ENCODE measurements at regions not wholly inside any gene's neighbourhood (a gene's known extent, or its start where the extent isn't known, plus 50 kb on each side); places are given as distances from the start of the nearest gene placed in this dataset.

DNA sequence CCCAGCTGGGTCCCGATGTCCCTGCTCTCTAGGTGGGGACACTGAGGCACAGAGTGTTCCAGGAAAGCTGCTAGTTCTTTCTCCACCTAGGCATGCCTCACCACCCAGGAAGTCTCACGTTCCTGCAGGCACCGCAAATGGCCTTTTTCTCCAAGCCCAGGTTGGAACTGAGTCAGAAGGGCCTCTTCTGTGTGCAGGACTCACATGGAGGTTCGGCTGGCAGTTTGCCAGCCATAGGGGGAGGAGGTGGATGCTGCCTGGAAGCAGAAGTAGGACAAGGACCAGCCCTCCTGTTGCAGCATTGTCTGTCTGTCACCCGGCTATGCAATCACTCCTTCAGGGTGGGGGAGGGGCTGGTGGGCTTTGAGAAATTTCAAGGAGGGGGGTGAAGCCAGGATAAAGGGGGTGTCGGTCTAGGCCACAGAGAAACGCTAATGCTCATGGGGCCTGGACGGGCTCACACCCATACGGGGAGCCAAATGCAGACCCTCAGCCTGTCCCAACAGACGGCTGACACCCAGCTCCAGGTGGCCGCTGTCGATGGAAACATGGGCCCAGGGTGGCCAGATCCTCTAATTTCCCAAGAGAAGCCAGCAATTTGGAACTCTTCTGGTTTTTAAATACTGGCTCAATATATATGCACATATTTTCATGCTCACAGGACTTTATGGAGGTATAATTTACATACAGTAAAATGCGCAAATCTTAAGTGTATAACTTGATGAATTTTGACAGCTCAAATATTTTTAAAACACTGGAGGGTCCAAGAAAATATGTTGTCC, 120.5 kb downstream of the PHETA1 start (continued):
- TF ChIP-seq KDM1A (IDR thresholded peaks at IDR 0.05; ENCODE audit: borderline replicate concordance, low read length) (no peak), BCL11A (IDR thresholded peaks at IDR 0.05; ENCODE audit: low read depth in 2 of 2, low read length in 2 of 2) (no peak), KDM4A (IDR thresholded peaks at IDR 0.05; ENCODE audit: low read depth, low read length, severe bottlenecking) (no peak), BRCA1 (IDR thresholded peaks at IDR 0.05; ENCODE audit: low read depth, low read length) (no peak)
